Tibial nerve (tissue), 4 donors: ENCODE measurements at regions not wholly inside any gene's neighbourhood (a gene's known extent, or its start where the extent isn't known, plus 50 kb on each side); places are given as distances from the start of the nearest gene placed in this dataset.

Source experiments
- DNase-seq, 2 donors: peaks; one replicate each; pipeline ENCODE4 v3.0.0-alpha.2; 2019; ENCODE audit warnings: low spot score in 2 of 2
- H3K27ac ChIP-seq, 4 donors: fragments of 200-600 bp; sonication (generic) in 3 of 4; one replicate each; pipeline ENCODE4 v1.5.1; 2017 to 2019; ENCODE audit warnings: mild to moderate bottlenecking in 1 of 4
- H3K27me3 ChIP-seq, 2 donors: fragments of 200-600 bp; sonication (generic) in 1 of 2; one replicate each; pipeline versions ENCODE4 v1.5.1 to v1.6.0; 2017 to 2019
- H3K36me3 ChIP-seq, 3 donors: fragments of 200-600 bp; sonication (generic); one replicate each; pipeline ENCODE4 v1.5.1; 2018 to 2019
- H3K4me1 ChIP-seq, 4 donors: fragments of 200-600 bp; sonication (generic) in 3 of 4; one replicate each; pipeline ENCODE4 v1.5.1; 2017 to 2019
- H3K4me3 ChIP-seq, 4 donors: fragments of 200-600 bp; sonication (generic) in 3 of 4; one replicate each; pipeline ENCODE4 v1.5.1; 2017 to 2019; ENCODE audit warnings: mild to moderate bottlenecking in 1 of 4, moderate library complexity in 1 of 4
- H3K9me3 ChIP-seq, 4 donors: fragments of 200-600 bp; sonication (generic) in 3 of 4; one replicate each; pipeline ENCODE4 v1.5.1; 2017 to 2019
- EP300 ChIP-seq, 2 donors: sonication (generic); formaldehyde crosslinking; IDR thresholded peaks; one replicate each; pipeline ENCODE4 v1.6.1; 2017; ENCODE audit warnings: antibody characterized with exemption in 2 of 2, mild to moderate bottlenecking in 1 of 2
- POLR2A ChIP-seq, 2 donors: fragments of 450-650 bp; IDR thresholded peaks; one replicate each; pipeline ENCODE4 v1.6.1; 2017; ENCODE audit warnings: antibody characterized with exemption in 2 of 2, mild to moderate bottlenecking in 2 of 2, moderate library complexity in 2 of 2
- WGBS, 2 donors: methylation state at CpG; one replicate each; pipeline ENCODE4 v1.1.5; 2018; 5-methylcytosine and 5-hydroxymethylcytosine counted together
- TF ChIP-seq, protein P1 (sequence below), 5 experiments: fragments of 200-600 bp in 3 of 5; fragments of 450-650 bp in 2 of 5; sonication (generic) in 3 of 5; IDR thresholded peaks; one replicate each; pipeline ENCODE4 v1.5.1; 2016 to 2019; ENCODE audit warnings: antibody characterized with exemption in 5 of 5, mild to moderate bottlenecking in 3 of 5, moderate library complexity in 2 of 5

DNA sequence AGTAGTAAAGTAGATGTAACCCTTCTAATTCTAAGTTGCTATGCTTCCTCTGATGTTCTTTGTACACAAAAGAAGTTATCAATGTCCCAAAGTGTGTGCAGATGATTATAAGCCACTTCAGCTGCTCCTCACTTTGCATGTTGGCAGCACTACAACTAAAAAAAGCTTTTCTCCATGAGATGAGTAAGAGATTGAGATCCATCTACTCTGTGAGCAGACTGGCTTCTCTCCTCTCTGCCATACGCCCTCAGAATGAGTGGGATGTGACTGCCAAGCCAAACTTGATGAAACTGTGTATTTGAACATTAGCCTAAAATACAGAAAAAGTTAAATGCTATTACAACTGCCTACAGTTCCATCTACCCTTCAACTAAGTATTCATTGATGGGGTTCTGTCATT, 102.9 kb upstream of the ETV1 start:
- no peaks in the 10 kb centered on the region for H3K9me3 ChIP-seq
- TF ChIP-seq, protein P1, sequence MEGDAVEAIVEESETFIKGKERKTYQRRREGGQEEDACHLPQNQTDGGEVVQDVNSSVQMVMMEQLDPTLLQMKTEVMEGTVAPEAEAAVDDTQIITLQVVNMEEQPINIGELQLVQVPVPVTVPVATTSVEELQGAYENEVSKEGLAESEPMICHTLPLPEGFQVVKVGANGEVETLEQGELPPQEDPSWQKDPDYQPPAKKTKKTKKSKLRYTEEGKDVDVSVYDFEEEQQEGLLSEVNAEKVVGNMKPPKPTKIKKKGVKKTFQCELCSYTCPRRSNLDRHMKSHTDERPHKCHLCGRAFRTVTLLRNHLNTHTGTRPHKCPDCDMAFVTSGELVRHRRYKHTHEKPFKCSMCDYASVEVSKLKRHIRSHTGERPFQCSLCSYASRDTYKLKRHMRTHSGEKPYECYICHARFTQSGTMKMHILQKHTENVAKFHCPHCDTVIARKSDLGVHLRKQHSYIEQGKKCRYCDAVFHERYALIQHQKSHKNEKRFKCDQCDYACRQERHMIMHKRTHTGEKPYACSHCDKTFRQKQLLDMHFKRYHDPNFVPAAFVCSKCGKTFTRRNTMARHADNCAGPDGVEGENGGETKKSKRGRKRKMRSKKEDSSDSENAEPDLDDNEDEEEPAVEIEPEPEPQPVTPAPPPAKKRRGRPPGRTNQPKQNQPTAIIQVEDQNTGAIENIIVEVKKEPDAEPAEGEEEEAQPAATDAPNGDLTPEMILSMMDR (IDR thresholded peaks at IDR 0.05) = no peak
- TF ChIP-seq EP300 (IDR thresholded peaks at IDR 0.05) (no peak), POLR2A (IDR thresholded peaks at IDR 0.05) (no peak)
- H3K4me1 ChIP-seq = no peaks in the 10 kb centered on the region
- no peak overlapping the region for H3K4me3 ChIP-seq
- 41 to 44% methylated on average over 1 of the region's 1 CpG for WGBS, 2 donors
- H3K27me3 ChIP-seq = no peaks in the 10 kb centered on the region
- no peaks in the 10 kb centered on the region for H3K36me3 ChIP-seq
- no peak overlapping the region for H3K27ac ChIP-seq
- DNase-seq = no peak

DNA sequence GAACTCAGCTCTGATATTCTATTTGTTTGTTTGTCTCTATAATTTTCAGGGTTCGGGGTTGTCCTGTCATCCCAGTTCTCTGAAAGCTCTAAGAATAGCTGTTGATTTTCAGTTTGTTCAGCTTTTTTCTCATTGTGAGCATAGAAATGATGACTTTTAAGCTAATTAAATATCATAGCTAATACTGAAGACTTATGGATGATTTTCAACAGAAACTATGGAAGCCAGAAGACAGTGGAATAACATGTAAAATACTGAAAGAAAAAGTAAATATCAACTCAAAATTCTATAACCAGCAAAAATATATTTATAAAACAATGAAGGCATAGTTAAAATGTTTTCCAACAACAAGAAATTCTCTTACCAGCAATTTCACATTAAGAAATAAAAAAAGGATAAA, 96.4 kb upstream of the ETV1 start:
- Histone ChIP-seq H3K4me3 (no peak overlapping the region), H3K9me3 (peaks cover 0 to 21% (median 8%) of the 10 kb centered on the region in 4 donors), H3K36me3 (no peaks in the 10 kb centered on the region), H3K27ac (no peak overlapping the region), H3K27me3 (no peaks in the 10 kb centered on the region), H3K4me1 (no peaks in the 10 kb centered on the region)
- 100% methylated on average over 1 of the region's 1 CpG for WGBS, 2 donors
- TF ChIP-seq EP300 (IDR thresholded peaks at IDR 0.05) (no peak), POLR2A (IDR thresholded peaks at IDR 0.05) (no peak)
- TF ChIP-seq, protein P1 (IDR thresholded peaks at IDR 0.05) = no peak
- no peak for DNase-seq

DNA sequence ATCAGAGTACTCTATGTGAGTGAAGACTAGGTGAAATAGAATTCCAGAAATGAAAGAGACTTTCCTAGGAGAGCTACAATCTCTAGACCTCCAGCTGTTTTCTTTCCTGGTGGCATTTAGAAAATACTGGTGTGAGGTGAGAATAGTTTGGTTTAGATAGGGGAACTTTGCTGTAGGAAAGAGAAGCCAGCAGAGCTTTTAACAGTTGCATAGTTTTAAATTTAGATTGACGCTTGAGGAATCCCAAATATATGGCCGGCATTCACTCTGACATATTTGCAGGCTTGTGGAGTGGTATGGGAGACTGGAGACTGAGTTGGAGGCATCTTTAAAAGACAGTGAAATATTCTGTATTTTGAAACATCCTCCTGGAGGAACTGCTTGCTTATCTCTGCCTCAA, 94.3 kb upstream of the ETV1 start:
- WGBS, 2 donors = 92 to 95% methylated on average over 2 of the region's 2 CpGs
- no peaks in the 10 kb centered on the region for H3K4me1 ChIP-seq
- H3K27me3 ChIP-seq = no peaks in the 10 kb centered on the region
- TF ChIP-seq EP300 (IDR thresholded peaks at IDR 0.05) (no peak), POLR2A (IDR thresholded peaks at IDR 0.05) (no peak)
- TF ChIP-seq, protein P1 (IDR thresholded peaks at IDR 0.05) = no peak
- H3K9me3 ChIP-seq = peaks cover 0 to 21% (median 8%) of the 10 kb centered on the region in 4 donors
- H3K4me3 ChIP-seq = no peak overlapping the region
- H3K36me3 ChIP-seq = no peaks in the 10 kb centered on the region
- DNase-seq = no peak
- H3K27ac ChIP-seq = no peak overlapping the region

DNA sequence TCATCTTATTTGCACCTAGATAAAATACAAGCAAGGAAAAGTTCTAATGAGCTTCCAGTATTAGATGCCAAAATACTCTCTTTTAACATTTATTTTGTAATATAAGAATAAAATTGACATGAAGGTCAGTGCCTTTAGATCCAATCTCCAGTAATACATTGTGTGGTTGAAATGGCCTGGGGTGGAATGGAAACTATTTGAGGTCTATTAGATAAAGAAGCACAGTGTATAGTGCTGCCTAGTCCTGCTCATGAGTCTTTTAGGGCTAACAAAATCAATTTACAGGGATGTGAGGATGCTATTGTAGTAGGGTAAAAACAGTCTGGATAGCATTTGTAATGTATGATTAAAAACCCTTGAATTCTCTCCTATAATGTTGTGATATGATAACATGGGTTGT, 84.5 kb upstream of the ETV1 start:
- no peak for DNase-seq
- H3K27me3 ChIP-seq = no peaks in the 10 kb centered on the region

DNA sequence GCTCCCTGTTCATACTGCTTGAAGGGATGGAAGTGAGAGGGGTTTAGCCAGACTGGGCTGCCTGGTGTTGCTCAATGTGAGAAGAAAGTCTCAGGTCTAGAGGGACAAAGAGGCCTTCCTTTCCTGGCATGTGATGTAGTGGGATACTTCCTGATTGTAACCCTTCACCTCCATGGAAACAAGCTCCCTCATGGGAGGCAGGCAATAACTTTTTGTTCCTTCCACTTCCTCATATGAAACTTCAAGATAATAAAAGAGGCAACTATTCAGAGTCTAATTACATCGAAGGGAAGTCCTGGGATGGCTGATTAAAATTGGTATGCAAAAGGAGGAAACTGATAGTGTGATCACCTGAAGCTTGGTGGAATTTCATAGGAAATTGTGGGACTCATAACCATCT, 84.1 kb upstream of the ETV1 start:
- WGBS, 2 donors = 64 to 69% methylated on average over 1 of the region's 1 CpG
- no peak for DNase-seq
- Histone ChIP-seq H3K27me3 (no peaks in the 10 kb centered on the region), H3K9me3 (no peaks in the 10 kb centered on the region), H3K27ac (peak overlapping the region in 1 of 4 donors; percentile 39), H3K4me1 (no peaks in the 10 kb centered on the region), H3K36me3 (no peaks in the 10 kb centered on the region), H3K4me3 (no peak overlapping the region)
- TF ChIP-seq POLR2A (IDR thresholded peaks at IDR 0.05) = no peak
- TF ChIP-seq, protein P1 (IDR thresholded peaks at IDR 0.05) = no peak
- TF ChIP-seq EP300 (IDR thresholded peaks at IDR 0.05) = peak; percentile 68 to 69

More for the DNA sequence above, 84.5 kb upstream of the ETV1 start:
- Histone ChIP-seq H3K4me3 (no peak overlapping the region), H3K9me3 (no peaks in the 10 kb centered on the region), H3K36me3 (no peaks in the 10 kb centered on the region), H3K27ac (no peak overlapping the region), H3K4me1 (no peaks in the 10 kb centered on the region)
- TF ChIP-seq POLR2A (IDR thresholded peaks at IDR 0.05) = no peak
- TF ChIP-seq, protein P1 (IDR thresholded peaks at IDR 0.05) = no peak
- TF ChIP-seq EP300 (IDR thresholded peaks at IDR 0.05) = no peak
